ENCODE measurements at regions not wholly inside any gene's neighbourhood (a gene's known extent, or its start where the extent isn't known, plus 50 kb on each side); places are given as distances from the start of the nearest gene placed in this dataset.

DNA sequence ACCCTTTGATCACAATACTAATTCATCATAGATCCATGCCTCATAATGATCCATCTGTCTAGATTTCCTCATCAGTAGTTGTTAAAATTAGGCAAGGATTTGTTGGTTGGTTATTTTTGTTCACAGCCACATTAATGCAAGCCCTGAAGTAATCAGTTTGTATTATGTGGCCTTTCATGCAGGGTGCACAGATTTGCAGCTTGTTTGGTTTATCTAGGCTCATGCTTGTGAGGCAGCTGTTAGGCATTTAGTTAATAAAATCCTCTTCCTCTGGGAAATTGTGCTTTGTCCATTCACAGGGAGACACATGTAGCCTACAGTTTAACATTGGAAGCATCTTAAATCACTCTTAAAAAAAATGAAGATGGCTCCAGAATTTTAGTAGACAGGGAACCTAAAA is 162.8 kb upstream of the ZNF385D start (continued):
- TF ChIP-seq, protein P1, sequence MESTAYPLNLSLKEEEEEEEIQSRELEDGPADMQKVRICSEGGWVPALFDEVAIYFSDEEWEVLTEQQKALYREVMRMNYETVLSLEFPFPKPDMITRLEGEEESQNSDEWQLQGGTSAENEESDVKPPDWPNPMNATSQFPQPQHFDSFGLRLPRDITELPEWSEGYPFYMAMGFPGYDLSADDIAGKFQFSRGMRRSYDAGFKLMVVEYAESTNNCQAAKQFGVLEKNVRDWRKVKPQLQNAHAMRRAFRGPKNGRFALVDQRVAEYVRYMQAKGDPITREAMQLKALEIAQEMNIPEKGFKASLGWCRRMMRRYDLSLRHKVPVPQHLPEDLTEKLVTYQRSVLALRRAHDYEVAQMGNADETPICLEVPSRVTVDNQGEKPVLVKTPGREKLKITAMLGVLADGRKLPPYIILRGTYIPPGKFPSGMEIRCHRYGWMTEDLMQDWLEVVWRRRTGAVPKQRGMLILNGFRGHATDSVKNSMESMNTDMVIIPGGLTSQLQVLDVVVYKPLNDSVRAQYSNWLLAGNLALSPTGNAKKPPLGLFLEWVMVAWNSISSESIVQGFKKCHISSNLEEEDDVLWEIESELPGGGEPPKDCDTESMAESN (CRISPR knock-in tag; conservative IDR thresholded peaks at IDR 0.05): no peak
- no peak for TF ChIP-seq ZNF816 (CRISPR knock-in tag; IDR thresholded peaks at IDR 0.05; ENCODE audit: borderline replicate concordance)
- no peak for TF ChIP-seq ZNF775 (CRISPR knock-in tag; IDR thresholded peaks at IDR 0.05; ENCODE audit: borderline replicate concordance)
- TF ChIP-seq HMG20A (CRISPR knock-in tag; IDR thresholded peaks at IDR 0.05; ENCODE audit: borderline replicate concordance): no peak

DNA sequence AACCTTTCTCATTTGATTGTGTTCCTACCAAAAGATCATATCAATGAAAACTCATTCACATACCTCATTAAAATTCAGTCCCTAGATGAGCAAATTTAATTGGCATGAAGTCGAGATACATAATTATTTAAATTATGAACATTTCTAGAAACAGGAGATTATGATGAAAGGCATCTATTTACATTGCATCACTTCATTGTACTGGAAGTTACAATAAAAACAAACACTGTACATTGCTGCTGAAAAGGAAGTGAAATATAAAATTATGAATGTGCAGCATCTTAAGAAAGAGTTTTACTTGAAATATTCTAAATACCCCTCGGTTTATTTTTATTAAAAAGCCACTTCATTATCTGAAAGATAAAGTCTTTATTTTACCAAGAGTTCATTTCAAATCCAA is 163.4 kb upstream of the ZNF385D start:
- Histone ChIP-seq H3K4me3 (replicated peaks in 1 of 3; ENCODE audit: insufficient read depth in 1 of 3, low read depth in 2 of 3, low read length in 3 of 3) (no peak overlapping the region), H3K79me2 (ENCODE audit: insufficient read depth, low read length) (no peaks in the 10 kb centered on the region), H3K27me3 (ENCODE audit: control insufficient read depth in 1 of 2, insufficient read depth in 2 of 2, low read length in 2 of 2) (no peaks in the 10 kb centered on the region; a peak in 1 of 5 replicates), H3K9ac (ENCODE audit: insufficient read depth, low read depth, low read length) (no peak overlapping the region), H4K20me1 (ENCODE audit: insufficient read depth, low read length) (no peaks in the 10 kb centered on the region), H2AFZ (ENCODE audit: low read length) (no peak overlapping the region), H3K4me1 (ENCODE audit: insufficient read depth, low read length) (no peaks in the 10 kb centered on the region), H3K9me3 (ENCODE audit: low read length) (no peaks in the 10 kb centered on the region), H3K27ac (ENCODE audit: extremely low read length, insufficient read depth, low read length) (no peak overlapping the region), H3K36me3 (replicated peaks in 1 of 2; ENCODE audit: control insufficient read depth in 1 of 2, insufficient read depth in 2 of 2, low read length in 2 of 2) (no peaks in the 10 kb centered on the region), H3K4me2 (ENCODE audit: low read depth, low read length) (no peak overlapping the region)
- 0% methylated on average over 2 of the region's 2 CpGs for WGBS (ENCODE audit: low lambda C conversion rate)
- POLR2A ChIA-PET: no interaction called here
- DNase-seq (ENCODE audit: low spot score) (no peak), FAIRE-seq (no peak), ATAC-seq (no peak)
- intact Hi-C loops (cut with micrococcal nuclease; ENCODE audit: unreplicated experiment): no loop called here
- CTCF ChIA-PET (ENCODE audit: low intra/inter-chr PET ratio, low total read pairs): no interaction called here
- in situ Hi-C loops (cut with HindIII; ENCODE audit: extremely low pct_ligation_motif_present, low pct_unique_long_range_greater_than_20kb): no loop called here
- BruUV-seq (replicated peaks): no TSS peak
- TF ChIP-seq HDAC2 (CRISPR knock-in tag; IDR thresholded peaks at IDR 0.05) (no peak), CEBPB (IDR thresholded peaks at IDR 0.05; ENCODE audit: borderline replicate concordance, low read depth, low read length) (0 out of 2 replicates have a peak, but pooled peaks have one; percentile 1)

DNA sequence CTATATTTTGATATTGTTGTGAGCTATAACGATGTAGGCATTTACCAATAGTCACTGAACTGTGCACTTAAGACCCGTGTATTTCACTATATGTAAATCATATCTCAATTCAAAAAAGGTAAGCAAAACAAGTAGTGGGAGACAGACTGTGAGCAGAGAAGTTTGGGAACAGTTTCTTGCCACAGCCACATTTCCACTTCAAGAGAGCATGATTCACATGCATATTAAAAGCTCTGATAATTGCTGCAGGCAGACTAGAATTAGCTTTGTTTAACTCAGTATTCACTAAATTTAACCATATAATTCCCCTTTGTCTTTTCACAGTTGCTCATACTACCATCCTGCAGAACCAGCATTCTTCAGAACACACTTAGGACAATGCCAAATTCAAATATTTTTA is 168.4 kb upstream of the ZNF385D start:
- 3% methylated on average over 2 of the region's 2 CpGs for WGBS (ENCODE audit: low lambda C conversion rate)
- no peak overlapping the region for H3K4me2 ChIP-seq (ENCODE audit: low read depth, low read length)
- in situ Hi-C loops (cut with HindIII; ENCODE audit: extremely low pct_ligation_motif_present, low pct_unique_long_range_greater_than_20kb): no loop called here
- no peak overlapping the region for H2AFZ ChIP-seq (ENCODE audit: low read length)
- no peaks in the 10 kb centered on the region for H3K36me3 ChIP-seq (replicated peaks in 1 of 2; ENCODE audit: control insufficient read depth in 1 of 2, insufficient read depth in 2 of 2, low read length in 2 of 2)
- ATAC-seq (no peak), DNase-seq (ENCODE audit: low spot score) (no peak), FAIRE-seq (no peak)
- peaks cover 8% of the 10 kb centered on the region; the same call in 1 of the 2 replicates for H3K9me3 ChIP-seq (ENCODE audit: low read length)
- no peak overlapping the region for H3K4me3 ChIP-seq (replicated peaks in 1 of 3; ENCODE audit: insufficient read depth in 1 of 3, low read depth in 2 of 3, low read length in 3 of 3)
- no peak overlapping the region for H3K9ac ChIP-seq (ENCODE audit: insufficient read depth, low read depth, low read length)
- TF ChIP-seq CBX1 (IDR thresholded peaks at IDR 0.05; ENCODE audit: low read depth) (no peak), PTBP1 (IDR thresholded peaks at IDR 0.05; ENCODE audit: low read depth, low read length, poor library complexity, severe bottlenecking) (no peak), ZNF383 (CRISPR knock-in tag; IDR thresholded peaks at IDR 0.05; ENCODE audit: borderline replicate concordance) (no peak), HOXA3 (CRISPR knock-in tag; IDR thresholded peaks at IDR 0.05) (no peak)
- H3K79me2 ChIP-seq (ENCODE audit: insufficient read depth, low read length): no peaks in the 10 kb centered on the region
- no peaks in the 10 kb centered on the region for H3K27me3 ChIP-seq (ENCODE audit: control insufficient read depth in 1 of 2, insufficient read depth in 2 of 2, low read length in 2 of 2)
- intact Hi-C loops (cut with micrococcal nuclease; ENCODE audit: unreplicated experiment): no loop called here
- H4K20me1 ChIP-seq (ENCODE audit: insufficient read depth, low read length): no peaks in the 10 kb centered on the region
- POLR2A ChIA-PET: no interaction called here
- no peak overlapping the region for H3K27ac ChIP-seq (ENCODE audit: extremely low read length, insufficient read depth, low read length)
- CTCF ChIA-PET (ENCODE audit: low intra/inter-chr PET ratio, low total read pairs): no interaction called here
- BruUV-seq (replicated peaks): no TSS peak
- no peaks in the 10 kb centered on the region for H3K4me1 ChIP-seq (ENCODE audit: insufficient read depth, low read length)

Data from HepG2 (cell line).